IPS-18a (cell line): ENCODE measurements at regions not wholly inside any gene's neighbourhood (a gene's known extent, or its start where the extent isn't known, plus 50 kb on each side); places are given as distances from the start of the nearest gene placed in this dataset.

Experiments
- H3K27ac ChIP-seq: one replicate; pipeline ENCODE4 v1.5.1; 2013; ENCODE audit warnings: low read length
- H3K27me3 ChIP-seq: one replicate; pipeline ENCODE4 v1.6.1; 2013; ENCODE audit warnings: mild to moderate bottlenecking, low read length; ENCODE audit not compliant: control insufficient read depth, insufficient read depth
- H3K36me3 ChIP-seq: one replicate; pipeline ENCODE4 v1.6.1; 2013; ENCODE audit warnings: low read depth, low read length; ENCODE audit not compliant: control insufficient read depth
- H3K4me1 ChIP-seq: one replicate; pipeline ENCODE4 v1.6.1; 2013; ENCODE audit warnings: low read depth, low read length; ENCODE audit not compliant: control insufficient read depth
- H3K4me3 ChIP-seq: one replicate; pipeline ENCODE4 v1.5.1; 2013; ENCODE audit warnings: low read length
- H3K9ac ChIP-seq: one replicate; pipeline ENCODE4 v1.6.1; 2013; ENCODE audit warnings: mild to moderate bottlenecking, low read length, moderate library complexity
- H3K9me3 ChIP-seq: one replicate; pipeline ENCODE4 v1.6.1; 2013; ENCODE audit warnings: low read depth, low read length; ENCODE audit not compliant: control insufficient read depth

- H3K27me3 ChIP-seq, result no peaks in the 10 kb centered on the region
- H3K4me1 ChIP-seq, result peaks cover 15% of the 10 kb centered on the region
- no peaks in the 10 kb centered on the region for H3K36me3 ChIP-seq
Measured at GRCh38 chr10:128527711-128528110, 401.5 kb upstream of the MKI67 start.

GRCh38 chr10:128528167-128528566 lies 401.9 kb upstream of the MKI67 start:
- peaks cover 15% of the 10 kb centered on the region for H3K4me1 ChIP-seq
- no peaks in the 10 kb centered on the region for H3K36me3 ChIP-seq
- H3K9me3 ChIP-seq, result no peaks in the 10 kb centered on the region
- H3K27ac ChIP-seq, result no peak overlapping the region
- no peak overlapping the region for H3K9ac ChIP-seq
- no peak overlapping the region for H3K4me3 ChIP-seq
- no peaks in the 10 kb centered on the region for H3K27me3 ChIP-seq

More at GRCh38 chr10:128527711-128528110, 401.5 kb upstream of the MKI67 start:
- Histone ChIP-seq H3K4me3 (no peak overlapping the region), H3K27ac (no peak overlapping the region), H3K9ac (no peak overlapping the region), H3K9me3 (no peaks in the 10 kb centered on the region)

GRCh38 chr10:128528781-128529180 lies 402.6 kb upstream of the MKI67 start:
- peaks cover 15% of the 10 kb centered on the region for H3K4me1 ChIP-seq
- no peak overlapping the region for H3K4me3 ChIP-seq
- no peak overlapping the region for H3K9ac ChIP-seq
- H3K27ac ChIP-seq, result no peak overlapping the region
- no peaks in the 10 kb centered on the region for H3K9me3 ChIP-seq
- H3K36me3 ChIP-seq, result no peaks in the 10 kb centered on the region
- no peaks in the 10 kb centered on the region for H3K27me3 ChIP-seq

- Histone ChIP-seq H3K9me3 (no peaks in the 10 kb centered on the region), H3K4me1 (peaks cover 15% of the 10 kb centered on the region)
Measured at GRCh38 chr10:128529225-128529624, 403.0 kb upstream of the MKI67 start.

GRCh38 chr10:128530301-128530700 lies 404.1 kb upstream of the MKI67 start:
- peaks cover 19% of the 10 kb centered on the region for H3K4me1 ChIP-seq
- H3K9me3 ChIP-seq, result no peaks in the 10 kb centered on the region
- H3K9ac ChIP-seq, result no peak overlapping the region
- no peaks in the 10 kb centered on the region for H3K36me3 ChIP-seq
- H3K4me3 ChIP-seq, result no peak overlapping the region
- H3K27me3 ChIP-seq, result no peaks in the 10 kb centered on the region
- no peak overlapping the region for H3K27ac ChIP-seq

More at GRCh38 chr10:128529225-128529624, 403.0 kb upstream of the MKI67 start:
- Histone ChIP-seq H3K27ac (no peak overlapping the region), H3K9ac (no peak overlapping the region), H3K4me3 (no peak overlapping the region), H3K27me3 (no peaks in the 10 kb centered on the region), H3K36me3 (no peaks in the 10 kb centered on the region)

- peaks cover 19% of the 10 kb centered on the region for H3K4me1 ChIP-seq
- H3K9ac ChIP-seq, result no peak overlapping the region
- H3K27me3 ChIP-seq, result no peaks in the 10 kb centered on the region
- H3K36me3 ChIP-seq, result no peaks in the 10 kb centered on the region
- H3K4me3 ChIP-seq, result no peak overlapping the region
- H3K27ac ChIP-seq, result no peak overlapping the region
- no peaks in the 10 kb centered on the region for H3K9me3 ChIP-seq
Measured at GRCh38 chr10:128530946-128531345, 404.7 kb upstream of the MKI67 start.

- no peaks in the 10 kb centered on the region for H3K9me3 ChIP-seq
- H3K27me3 ChIP-seq, result peaks cover 6% of the 10 kb centered on the region
- H3K4me3 ChIP-seq, result no peak overlapping the region
- no peak overlapping the region for H3K9ac ChIP-seq
- peaks cover 37% of the 10 kb centered on the region for H3K4me1 ChIP-seq
- no peak overlapping the region for H3K27ac ChIP-seq
- H3K36me3 ChIP-seq, result no peaks in the 10 kb centered on the region
Measured at GRCh38 chr10:128534686-128535085, 408.5 kb upstream of the MKI67 start.

GRCh38 chr10:128536259-128536658 lies 410.0 kb upstream of the MKI67 start:
- H3K9me3 ChIP-seq, result no peaks in the 10 kb centered on the region
- H3K27ac ChIP-seq, result no peak overlapping the region
- H3K36me3 ChIP-seq, result no peaks in the 10 kb centered on the region
- peaks cover 7% of the 10 kb centered on the region for H3K27me3 ChIP-seq
- H3K9ac ChIP-seq, result no peak overlapping the region
- no peak overlapping the region for H3K4me3 ChIP-seq
- peaks cover 46% of the 10 kb centered on the region for H3K4me1 ChIP-seq

GRCh38 chr10:128537834-128538330 lies 411.7 kb upstream of the MKI67 start:
- peaks cover 60% of the 10 kb centered on the region for H3K4me1 ChIP-seq
- H3K9ac ChIP-seq, result peak overlapping the region; percentile 37
- no peaks in the 10 kb centered on the region for H3K9me3 ChIP-seq
- peak overlapping the region; percentile 12 for H3K4me3 ChIP-seq
- H3K27me3 ChIP-seq, result peaks cover 7% of the 10 kb centered on the region
- no peak overlapping the region for H3K27ac ChIP-seq
- no peaks in the 10 kb centered on the region for H3K36me3 ChIP-seq

- Histone ChIP-seq H3K36me3 (no peaks in the 10 kb centered on the region), H3K4me3 (no peak overlapping the region), H3K27me3 (peaks cover 7% of the 10 kb centered on the region), H3K27ac (no peak overlapping the region), H3K9me3 (no peaks in the 10 kb centered on the region), H3K9ac (no peak overlapping the region), H3K4me1 (peaks cover 68% of the 10 kb centered on the region)
Measured at GRCh38 chr10:128538671-128539070, 412.4 kb upstream of the MKI67 start.

GRCh38 chr10:128539510-128540127 lies 413.4 kb upstream of the MKI67 start:
- peaks cover 7% of the 10 kb centered on the region for H3K27me3 ChIP-seq
- H3K36me3 ChIP-seq, result no peaks in the 10 kb centered on the region
- no peak overlapping the region for H3K27ac ChIP-seq
- H3K9ac ChIP-seq, result peak overlapping the region; percentile 55
- H3K4me1 ChIP-seq, result peaks cover 76% of the 10 kb centered on the region
- H3K9me3 ChIP-seq, result no peaks in the 10 kb centered on the region
- peak overlapping the region; percentile 12 for H3K4me3 ChIP-seq

GRCh38 chr10:128540128-128540762 lies 414.0 kb upstream of the MKI67 start:
- H3K9me3 ChIP-seq, result no peaks in the 10 kb centered on the region
- no peak overlapping the region for H3K27ac ChIP-seq
- peak overlapping the region; percentile 55 for H3K9ac ChIP-seq
- H3K4me3 ChIP-seq, result peak overlapping the region; percentile 56
- H3K27me3 ChIP-seq, result peaks cover 7% of the 10 kb centered on the region
- H3K36me3 ChIP-seq, result no peaks in the 10 kb centered on the region
- peaks cover 73% of the 10 kb centered on the region for H3K4me1 ChIP-seq
